RWPE2 (cell line): ENCODE measurements at regions not wholly inside any gene's neighbourhood (a gene's known extent, or its start where the extent isn't known, plus 50 kb on each side); places are given as distances from the start of the nearest gene placed in this dataset.
"Not testable (repeated sequence)": the region's sequence is repeated elsewhere in the genome, so short reads cannot be mapped to it uniquely, and the experiment has no call there.

Source experiments
- ATAC-seq: fragments of 200-7000 bp; cut with Tn5 transposase; 3 replicates; pipeline ENCODE4 v1.9.1; 2021; ENCODE audit warnings: low read depth
- DNase-seq: peaks from one replicate; pipeline ENCODE4 v3.0.0-alpha.2; 2020; ENCODE audit warnings: low spot score
- H3K27ac ChIP-seq: fragments of 450-650 bp; 2 replicates; pipeline ENCODE4 v1.5.1; 2017; ENCODE audit warnings: mild to moderate bottlenecking; ENCODE audit not compliant: poor library complexity, severe bottlenecking
- H3K27me3 ChIP-seq: fragments of 250-450 bp; sonication (Bioruptor Pico); 2 replicates; pipeline ENCODE4 v1.5.1; 2021; ENCODE audit warnings: mild to moderate bottlenecking, moderate library complexity; ENCODE audit not compliant: insufficient read depth, poor library complexity, severe bottlenecking
- H3K36me3 ChIP-seq: fragments of 250-450 bp; sonication (Bioruptor Pico); 2 replicates; pipeline ENCODE4 v1.5.1; 2020; ENCODE audit warnings: low read depth, mild to moderate bottlenecking, moderate library complexity
- H3K4me1 ChIP-seq: fragments of 250-450 bp; sonication (Bioruptor Pico); 2 replicates; pipeline ENCODE4 v1.5.1; 2021; ENCODE audit warnings: mild to moderate bottlenecking, moderate library complexity; ENCODE audit not compliant: insufficient read depth, poor library complexity, severe bottlenecking
- H3K4me3 ChIP-seq: fragments of 250-450 bp; sonication (Bioruptor Pico); 2 replicates; pipeline ENCODE4 v1.5.1; 2021; ENCODE audit warnings: mild to moderate bottlenecking, moderate library complexity; ENCODE audit not compliant: severe bottlenecking
- H3K9me3 ChIP-seq: fragments of 250-450 bp; sonication (Bioruptor Pico); 2 replicates; pipeline ENCODE4 v1.5.1; 2021; ENCODE audit warnings: mild to moderate bottlenecking, moderate library complexity; ENCODE audit not compliant: severe bottlenecking
- TF ChIP-seq, protein P1 (sequence below): fragments of 450-650 bp; IDR thresholded peaks from one replicate; pipeline ENCODE4 v1.5.1; 2017; ENCODE audit warnings: mild to moderate bottlenecking, moderate library complexity; ENCODE audit not compliant: poor library complexity, severe bottlenecking

DNA sequence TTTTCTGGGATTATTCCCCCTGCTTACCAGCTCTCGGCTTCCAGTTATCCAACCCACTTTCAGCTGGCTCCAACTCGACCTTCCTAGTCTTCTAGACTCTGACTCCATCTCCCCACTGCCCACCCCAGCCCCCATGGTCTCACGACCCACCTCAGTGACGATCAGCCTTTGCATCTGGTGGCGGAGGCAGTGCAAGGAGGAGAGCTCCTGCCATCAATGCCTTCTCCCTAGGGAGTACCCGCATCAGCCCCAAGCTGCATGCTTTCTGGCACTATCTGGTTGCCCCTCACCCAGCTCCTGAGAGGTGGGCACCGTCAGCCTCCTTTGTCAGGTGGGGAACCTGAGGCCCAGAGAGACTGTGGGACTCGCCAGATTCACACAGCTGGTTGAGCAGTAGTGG lies 72.6 kb upstream of the RPL38 start:
- Histone ChIP-seq H3K4me1 (no peaks in the 10 kb centered on the region), H3K9me3 (no peaks in the 10 kb centered on the region), H3K27me3 (peaks cover 40% of the 10 kb centered on the region), H3K36me3 (no peaks in the 10 kb centered on the region), H3K27ac (no peak overlapping the region), H3K4me3 (no peak overlapping the region)
- DNase-seq (peak; percentile 34), ATAC-seq (no peak)
- TF ChIP-seq, protein P1, sequence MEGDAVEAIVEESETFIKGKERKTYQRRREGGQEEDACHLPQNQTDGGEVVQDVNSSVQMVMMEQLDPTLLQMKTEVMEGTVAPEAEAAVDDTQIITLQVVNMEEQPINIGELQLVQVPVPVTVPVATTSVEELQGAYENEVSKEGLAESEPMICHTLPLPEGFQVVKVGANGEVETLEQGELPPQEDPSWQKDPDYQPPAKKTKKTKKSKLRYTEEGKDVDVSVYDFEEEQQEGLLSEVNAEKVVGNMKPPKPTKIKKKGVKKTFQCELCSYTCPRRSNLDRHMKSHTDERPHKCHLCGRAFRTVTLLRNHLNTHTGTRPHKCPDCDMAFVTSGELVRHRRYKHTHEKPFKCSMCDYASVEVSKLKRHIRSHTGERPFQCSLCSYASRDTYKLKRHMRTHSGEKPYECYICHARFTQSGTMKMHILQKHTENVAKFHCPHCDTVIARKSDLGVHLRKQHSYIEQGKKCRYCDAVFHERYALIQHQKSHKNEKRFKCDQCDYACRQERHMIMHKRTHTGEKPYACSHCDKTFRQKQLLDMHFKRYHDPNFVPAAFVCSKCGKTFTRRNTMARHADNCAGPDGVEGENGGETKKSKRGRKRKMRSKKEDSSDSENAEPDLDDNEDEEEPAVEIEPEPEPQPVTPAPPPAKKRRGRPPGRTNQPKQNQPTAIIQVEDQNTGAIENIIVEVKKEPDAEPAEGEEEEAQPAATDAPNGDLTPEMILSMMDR, result no peak

GRCh38 chr17:74132354-74132753 lies 71.1 kb upstream of the RPL38 start:
- Histone ChIP-seq H3K9me3 (no peaks in the 10 kb centered on the region), H3K4me3 (no peak overlapping the region), H3K27me3 (peaks cover 51% of the 10 kb centered on the region), H3K36me3 (no peaks in the 10 kb centered on the region), H3K4me1 (no peaks in the 10 kb centered on the region), H3K27ac (no peak overlapping the region)
- peak; percentile 15 for DNase-seq
- TF ChIP-seq, protein P1, result no peak
- no peak for ATAC-seq

DNA sequence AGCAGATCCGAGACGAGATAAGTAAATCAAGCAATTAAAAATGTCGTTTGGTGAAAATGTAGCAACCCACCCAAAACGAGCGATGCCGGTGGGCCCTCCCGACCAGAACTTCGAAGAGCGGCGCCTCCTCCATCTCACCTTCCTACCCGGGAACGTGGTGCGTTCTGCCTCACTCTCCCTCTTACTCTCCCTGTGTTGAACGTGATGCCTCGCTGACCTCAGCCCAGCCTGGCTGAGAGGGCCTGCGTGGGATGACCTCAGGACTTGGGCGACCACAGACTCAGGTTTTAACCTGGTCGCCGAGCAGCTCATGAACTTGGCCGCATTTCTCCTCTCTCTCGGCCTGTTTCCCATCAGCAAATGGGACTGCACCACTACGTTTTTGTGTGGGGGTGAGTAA lies 69.7 kb upstream of the RPL38 start:
- no peaks in the 10 kb centered on the region for H3K9me3 ChIP-seq
- peaks cover 58% of the 10 kb centered on the region for H3K27me3 ChIP-seq
- H3K27ac ChIP-seq, result no peak overlapping the region
- H3K4me1 ChIP-seq, result no peaks in the 10 kb centered on the region
- H3K36me3 ChIP-seq, result no peaks in the 10 kb centered on the region
- ATAC-seq (no peak), DNase-seq (peak; percentile 30)
- no peak overlapping the region for H3K4me3 ChIP-seq
- TF ChIP-seq, protein P1, result no peak

DNA sequence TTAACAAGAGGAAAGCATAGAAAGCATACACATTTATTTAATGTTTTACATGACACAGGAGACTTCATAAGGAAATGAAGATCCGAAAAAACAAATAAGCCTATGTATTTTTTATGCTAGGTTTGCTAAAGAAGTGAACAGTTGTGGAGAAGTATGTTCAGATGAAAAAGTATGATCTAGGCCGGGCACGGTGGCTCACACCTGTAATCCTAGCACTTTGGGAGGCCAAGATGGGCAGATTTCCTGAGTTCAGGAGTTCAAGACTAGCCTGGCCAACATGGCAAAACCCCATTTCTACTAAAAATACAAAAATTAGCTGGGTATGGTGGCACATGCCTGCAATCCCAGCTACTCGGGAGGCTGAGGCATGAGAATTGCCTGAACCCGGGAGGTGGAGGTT lies 69.2 kb upstream of the RPL38 start:
- H3K27me3 ChIP-seq, result peaks cover 58% of the 10 kb centered on the region
- DNase-seq, H3K4me1 ChIP-seq, H3K27ac ChIP-seq, H3K9me3 ChIP-seq, ATAC-seq, H3K36me3 ChIP-seq, H3K4me3 ChIP-seq: not testable (repeated sequence)

DNA sequence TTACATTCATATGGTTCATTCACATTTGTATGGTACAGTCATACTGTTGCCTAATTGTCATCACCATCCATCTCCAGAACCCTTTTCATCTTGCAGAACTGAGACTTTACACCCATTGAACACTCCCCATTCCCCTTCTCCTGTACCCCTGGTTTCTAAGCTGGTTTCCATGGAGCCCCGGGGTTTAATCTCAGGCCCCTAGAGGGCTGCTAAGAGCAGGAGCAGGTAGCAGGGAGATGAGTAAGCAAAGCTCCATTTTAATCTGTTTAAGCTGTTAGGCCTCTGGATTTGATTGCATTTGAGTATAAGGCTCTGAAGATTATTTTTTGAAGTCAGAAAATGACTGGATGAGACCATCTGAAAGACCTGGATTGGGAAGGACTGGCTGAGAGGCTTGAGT lies 68.5 kb upstream of the RPL38 start:
- TF ChIP-seq, protein P1, result no peak
- no peaks in the 10 kb centered on the region for H3K9me3 ChIP-seq
- no peak overlapping the region for H3K4me3 ChIP-seq
- no peaks in the 10 kb centered on the region for H3K36me3 ChIP-seq
- no peak for ATAC-seq
- H3K27ac ChIP-seq, result no peak overlapping the region
- H3K4me1 ChIP-seq, result no peaks in the 10 kb centered on the region
- H3K27me3 ChIP-seq, result peaks cover 58% of the 10 kb centered on the region
- DNase-seq, result no peak
